ENCODE measurements at regions not wholly inside any gene's neighbourhood (a gene's known extent, or its start where the extent isn't known, plus 50 kb on each side); places are given as distances from the start of the nearest gene placed in this dataset.

- TF ChIP-seq FOS (IDR thresholded peaks at IDR 0.05; ENCODE audit: borderline replicate concordance, insufficient read depth, low read length) (no peak), GATA2 (IDR thresholded peaks at IDR 0.05; ENCODE audit: insufficient read depth, insufficient read length, low read depth, low read length) (no peak), CTCF (IDR thresholded peaks at IDR 0.05; ENCODE audit: extremely low read depth in 1 of 2, insufficient read depth in 1 of 2, low read depth in 1 of 2, low read length in 2 of 2) (no peak), EZH2 (IDR thresholded peaks at IDR 0.05; ENCODE audit: borderline replicate concordance, low read depth, low read length, severe bottlenecking) (no peak), MYC (IDR thresholded peaks at IDR 0.05; ENCODE audit: low read depth, low read length) (no peak), JUN (IDR thresholded peaks at IDR 0.05; ENCODE audit: borderline replicate concordance, insufficient read depth, insufficient read length, low read depth) (no peak), POLR2AphosphoS5 (IDR thresholded peaks at IDR 0.05; ENCODE audit: insufficient read depth, low read depth, low read length) (no peak), POLR2A (IDR thresholded peaks at IDR 0.05; ENCODE audit: low read depth, low read length) (no peak), MAX (IDR thresholded peaks at IDR 0.05; ENCODE audit: insufficient read depth, insufficient read length) (no peak)
- Histone ChIP-seq H3K27me3 (ENCODE audit: control insufficient read depth in 2 of 2, insufficient read depth in 2 of 2, low read length in 2 of 2) (peaks cover 0 to 4% of the 10 kb centered on the region in 2 experiments), H3K9me3 (replicated peaks; ENCODE audit: control insufficient read depth, insufficient read depth, low read length) (no peaks in the 10 kb centered on the region), H2AFZ (ENCODE audit: low read depth, low read length) (no peak overlapping the region), H3K9ac (replicated peaks; ENCODE audit: extremely low read depth, insufficient read depth, low read length) (no peak overlapping the region), H3K9me1 (replicated peaks; ENCODE audit: control insufficient read depth, extremely low read depth, insufficient read depth, low read length) (no peaks in the 10 kb centered on the region), H3K4me3 (replicated peaks in 1 of 3; ENCODE audit: insufficient read depth in 1 of 3, low read depth in 1 of 3, low read length in 3 of 3) (no peak overlapping the region), H3K36me3 (ENCODE audit: control insufficient read depth in 2 of 2, extremely low read depth in 1 of 2, insufficient read depth in 2 of 2, low read length in 2 of 2) (no peaks in the 10 kb centered on the region), H3K4me2 (ENCODE audit: insufficient read depth, low read length) (no peak overlapping the region), H4K20me1 (replicated peaks; ENCODE audit: control insufficient read depth, extremely low read depth, insufficient read depth, low read length) (no peaks in the 10 kb centered on the region), H3K79me2 (ENCODE audit: control insufficient read depth, insufficient read depth, low read length) (no peaks in the 10 kb centered on the region), H3K4me1 (ENCODE audit: control insufficient read depth, extremely low read depth, insufficient read depth, low read length) (no peaks in the 10 kb centered on the region), H3K27ac (ENCODE audit: insufficient read depth, low read depth, low read length) (no peak overlapping the region)
- ChIA-PET CTCF (no interaction called here), POLR2A (no interaction called here)
- BruUV-seq (replicated peaks), result no TSS peak
- dilution Hi-C loops (cut with MboI; ENCODE audit: extremely low pct_ligation_motif_present, low sequenced_read_pairs) (no loop called here), intact Hi-C loops (cut with micrococcal nuclease) (no loop called here)
- FAIRE-seq (no peak), DNase-seq (ENCODE audit: low read depth, low spot score) (no peak)
These were observed 64.5 kb upstream of the CDH13 start for GRCh38 chr16:82562183-82562683.

All from endothelial cell of umbilical vein (primary cell).